ENCODE measurements at regions not wholly inside any gene's neighbourhood (a gene's known extent, or its start where the extent isn't known, plus 50 kb on each side); places are given as distances from the start of the nearest gene placed in this dataset.

- TF ChIP-seq EP300 (IDR thresholded peaks at IDR 0.05): no peak
- no peak for TF ChIP-seq POLR2A (IDR thresholded peaks at IDR 0.05)
- no peak for TF ChIP-seq CTCF (IDR thresholded peaks at IDR 0.05)
Observed at GRCh38 chr2:217459016-217459415, 543.8 kb downstream of the TNS1 start.
